ENCODE measurements at regions not wholly inside any gene's neighbourhood (a gene's known extent, or its start where the extent isn't known, plus 50 kb on each side); places are given as distances from the start of the nearest gene placed in this dataset.

DNA sequence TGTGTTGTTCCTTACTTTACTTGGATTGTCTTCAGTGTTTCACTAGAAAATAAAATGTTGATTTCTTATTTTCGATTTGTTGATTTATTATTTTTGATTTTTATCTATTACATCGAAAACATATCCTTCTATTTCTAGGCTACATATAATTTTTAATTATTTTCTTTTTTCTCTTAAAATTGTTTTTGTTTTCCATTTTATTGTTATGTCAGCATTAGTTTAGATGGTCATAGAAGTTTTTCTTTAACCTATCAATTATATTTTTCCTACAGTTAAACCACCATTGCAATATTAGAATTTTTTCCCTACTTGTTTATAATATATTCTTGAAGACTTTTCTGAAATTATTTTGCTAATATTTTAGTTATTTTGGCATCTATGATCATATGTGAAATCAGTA, 1685.1 kb downstream of the RPA4 start:
- no peaks in the 10 kb centered on the region for H4K20me1 ChIP-seq (ENCODE audit: control insufficient read depth, extremely low read depth, insufficient read depth, low read length)
- no peaks in the 10 kb centered on the region for H3K27me3 ChIP-seq (ENCODE audit: control insufficient read depth, extremely low read depth, insufficient read depth, low read length)
- no peaks in the 10 kb centered on the region for H3K79me2 ChIP-seq (ENCODE audit: control insufficient read depth, insufficient read depth, low read length)
- dilution Hi-C loops (cut with MboI; ENCODE audit: extremely low pct_ligation_motif_present, low sequenced_read_pairs) = no loop called here
- FAIRE-seq (no peak), DNase-seq (ENCODE audit: low read depth, low spot score) (no peak)
- H3K27ac ChIP-seq (ENCODE audit: control insufficient read depth, insufficient read depth, low read length) = no peak overlapping the region
- TF ChIP-seq, protein P1, sequence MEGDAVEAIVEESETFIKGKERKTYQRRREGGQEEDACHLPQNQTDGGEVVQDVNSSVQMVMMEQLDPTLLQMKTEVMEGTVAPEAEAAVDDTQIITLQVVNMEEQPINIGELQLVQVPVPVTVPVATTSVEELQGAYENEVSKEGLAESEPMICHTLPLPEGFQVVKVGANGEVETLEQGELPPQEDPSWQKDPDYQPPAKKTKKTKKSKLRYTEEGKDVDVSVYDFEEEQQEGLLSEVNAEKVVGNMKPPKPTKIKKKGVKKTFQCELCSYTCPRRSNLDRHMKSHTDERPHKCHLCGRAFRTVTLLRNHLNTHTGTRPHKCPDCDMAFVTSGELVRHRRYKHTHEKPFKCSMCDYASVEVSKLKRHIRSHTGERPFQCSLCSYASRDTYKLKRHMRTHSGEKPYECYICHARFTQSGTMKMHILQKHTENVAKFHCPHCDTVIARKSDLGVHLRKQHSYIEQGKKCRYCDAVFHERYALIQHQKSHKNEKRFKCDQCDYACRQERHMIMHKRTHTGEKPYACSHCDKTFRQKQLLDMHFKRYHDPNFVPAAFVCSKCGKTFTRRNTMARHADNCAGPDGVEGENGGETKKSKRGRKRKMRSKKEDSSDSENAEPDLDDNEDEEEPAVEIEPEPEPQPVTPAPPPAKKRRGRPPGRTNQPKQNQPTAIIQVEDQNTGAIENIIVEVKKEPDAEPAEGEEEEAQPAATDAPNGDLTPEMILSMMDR (optimal IDR thresholded peaks at IDR 0.05 in 1 of 3, IDR thresholded peaks at IDR 0.05 in 1 of 3, conservative IDR thresholded peaks at IDR 0.05 in 1 of 3; ENCODE audit: extremely low read depth in 1 of 3, insufficient read depth in 2 of 3, low read length in 3 of 3) = no peak
- TF ChIP-seq EZH2 (IDR thresholded peaks at IDR 0.05; ENCODE audit: low read length) = no peak
- H2AFZ ChIP-seq (ENCODE audit: control insufficient read depth, low read length) = no peak overlapping the region
- H3K4me3 ChIP-seq (ENCODE audit: control insufficient read depth in 2 of 3, extremely low read depth in 1 of 3, insufficient read depth in 2 of 3, low read depth in 1 of 3, low read length in 3 of 3) = no peak overlapping the region
- H3K9ac ChIP-seq (ENCODE audit: control insufficient read depth, extremely low read depth, insufficient read depth, low read length) = no peak overlapping the region
- H3K4me1 ChIP-seq (ENCODE audit: control insufficient read depth, extremely low read depth, insufficient read depth, low read length) = no peaks in the 10 kb centered on the region
- no peak overlapping the region for H3K4me2 ChIP-seq (ENCODE audit: control insufficient read depth, extremely low read depth, insufficient read depth, low read depth, low read length)
- no peaks in the 10 kb centered on the region for H3K36me3 ChIP-seq (ENCODE audit: control insufficient read depth in 2 of 2, extremely low read depth in 1 of 2, insufficient read depth in 2 of 2, low read length in 2 of 2)
- H3K9me1 ChIP-seq (ENCODE audit: control insufficient read depth, extremely low read depth, insufficient read depth, low read length) = no peaks in the 10 kb centered on the region
- no peaks in the 10 kb centered on the region for H3K9me3 ChIP-seq (ENCODE audit: control insufficient read depth, low read depth, low read length)

DNA sequence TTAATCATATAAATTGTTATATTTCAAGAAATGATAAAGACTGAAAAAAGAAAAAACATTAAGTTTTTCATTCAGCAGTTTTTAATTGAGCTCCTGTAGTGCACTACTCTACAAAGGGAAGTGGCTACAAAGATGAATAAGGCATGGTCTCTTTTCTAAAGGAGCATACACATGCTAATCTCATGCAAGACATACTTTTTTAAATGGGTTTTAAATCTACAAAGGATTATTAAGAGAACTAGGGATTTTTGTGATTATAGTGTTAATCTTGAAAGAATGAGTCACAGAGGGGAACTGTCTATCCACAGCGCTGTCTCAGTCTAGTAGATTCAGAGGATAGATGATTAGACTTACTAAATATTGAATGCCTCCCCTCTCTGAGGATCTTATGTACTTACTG, 1722.2 kb downstream of the RPA4 start:
- Histone ChIP-seq H3K9ac (ENCODE audit: control insufficient read depth, extremely low read depth, insufficient read depth, low read length) (no peak overlapping the region), H3K4me1 (ENCODE audit: control insufficient read depth, extremely low read depth, insufficient read depth, low read length) (no peaks in the 10 kb centered on the region), H3K4me3 (ENCODE audit: control insufficient read depth in 2 of 3, extremely low read depth in 1 of 3, insufficient read depth in 2 of 3, low read depth in 1 of 3, low read length in 3 of 3) (no peak overlapping the region), H3K27ac (ENCODE audit: control insufficient read depth, insufficient read depth, low read length) (no peak overlapping the region), H3K79me2 (ENCODE audit: control insufficient read depth, insufficient read depth, low read length) (no peaks in the 10 kb centered on the region), H4K20me1 (ENCODE audit: control insufficient read depth, extremely low read depth, insufficient read depth, low read length) (no peaks in the 10 kb centered on the region), H3K9me3 (ENCODE audit: control insufficient read depth, low read depth, low read length) (no peaks in the 10 kb centered on the region), H3K4me2 (ENCODE audit: control insufficient read depth, extremely low read depth, insufficient read depth, low read depth, low read length) (no peak overlapping the region), H2AFZ (ENCODE audit: control insufficient read depth, low read length) (no peak overlapping the region), H3K36me3 (ENCODE audit: control insufficient read depth in 2 of 2, extremely low read depth in 1 of 2, insufficient read depth in 2 of 2, low read length in 2 of 2) (no peaks in the 10 kb centered on the region), H3K27me3 (ENCODE audit: control insufficient read depth, extremely low read depth, insufficient read depth, low read length) (peaks cover 2% of the 10 kb centered on the region), H3K9me1 (ENCODE audit: control insufficient read depth, extremely low read depth, insufficient read depth, low read length) (no peaks in the 10 kb centered on the region)
- TF ChIP-seq EZH2 (IDR thresholded peaks at IDR 0.05; ENCODE audit: low read length) = no peak
- TF ChIP-seq, protein P1 (optimal IDR thresholded peaks at IDR 0.05 in 1 of 3, IDR thresholded peaks at IDR 0.05 in 1 of 3, conservative IDR thresholded peaks at IDR 0.05 in 1 of 3; ENCODE audit: extremely low read depth in 1 of 3, insufficient read depth in 2 of 3, low read length in 3 of 3) = no peak
- FAIRE-seq (no peak), DNase-seq (ENCODE audit: low read depth, low spot score) (no peak)
- dilution Hi-C loops (cut with MboI; ENCODE audit: extremely low pct_ligation_motif_present, low sequenced_read_pairs) = no loop called here

All from keratinocyte (primary cell).